ENCODE measurements at regions not wholly inside any gene's neighbourhood (a gene's known extent, or its start where the extent isn't known, plus 50 kb on each side); places are given as distances from the start of the nearest gene placed in this dataset.
"Not testable (repeated sequence)": the region's sequence is repeated elsewhere in the genome, so short reads cannot be mapped to it uniquely, and the experiment has no call there.

- not testable (repeated sequence) for DNase-seq
These were observed 501.3 kb downstream of the COL12A1 start for GRCh38 chr6:74704540-74704939.

DNA sequence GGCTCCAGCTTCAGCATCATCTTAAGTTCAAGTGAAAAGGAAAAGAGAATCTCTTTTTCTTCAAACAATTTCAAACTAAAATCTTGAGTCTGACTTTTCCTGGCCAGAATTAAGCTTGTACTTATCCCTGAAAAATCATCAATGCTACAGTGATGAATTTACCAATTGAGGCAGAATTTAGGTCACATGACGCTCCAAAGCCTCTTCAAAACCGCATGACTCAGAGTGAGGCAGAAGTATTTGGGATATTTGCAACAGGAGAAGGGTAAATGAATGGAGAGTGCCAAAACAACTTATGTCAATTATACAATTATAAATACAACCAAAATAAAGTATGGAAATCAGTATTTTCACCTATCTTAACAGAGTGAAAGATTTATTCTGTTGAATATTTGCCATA, 515.5 kb downstream of the COL12A1 start:
- DNase-seq: no peak

GRCh38 chr6:74689601-74690000, 516.3 kb downstream of the COL12A1 start:
- no peak for DNase-seq

GRCh38 chr6:74677463-74677862, 528.4 kb downstream of the COL12A1 start:
- no peak for DNase-seq

DNA sequence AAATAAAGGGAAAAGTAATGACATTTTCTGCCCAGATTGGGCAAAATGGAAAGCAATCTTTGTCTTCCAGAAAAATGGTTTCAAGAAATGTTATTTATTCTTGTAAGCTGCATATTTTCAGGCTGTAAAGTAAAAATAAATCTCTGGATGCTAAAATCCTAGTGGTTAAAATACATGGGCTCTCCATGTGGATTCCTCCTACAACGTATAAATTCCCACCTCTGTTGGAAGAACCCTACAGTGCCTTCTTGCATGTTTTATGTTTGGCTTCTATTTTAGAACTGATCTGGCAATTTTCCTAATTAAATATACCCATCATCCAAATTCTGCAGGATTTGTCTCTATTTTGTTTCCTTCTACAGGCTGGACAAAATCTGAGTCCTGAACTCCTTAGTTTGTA, 528.9 kb downstream of the COL12A1 start:
- no peak for DNase-seq

DNA sequence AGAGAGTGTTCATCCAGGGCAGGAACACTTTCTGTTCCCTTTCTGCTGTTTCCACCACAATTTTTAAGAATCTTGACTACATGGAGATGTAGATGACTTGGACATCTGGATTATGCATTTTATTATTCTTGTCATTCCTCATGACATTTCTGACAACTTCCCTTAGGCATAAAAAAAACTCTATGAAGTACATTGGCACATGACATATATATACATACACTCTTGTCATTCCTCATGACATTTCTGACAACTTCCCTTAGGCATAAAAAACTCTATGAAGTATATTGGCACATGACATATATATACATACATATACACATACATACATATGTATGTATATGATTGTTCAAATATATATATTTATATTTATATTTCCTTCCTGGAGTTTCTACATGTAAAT, 531.5 kb downstream of the COL12A1 start:
- no peak for DNase-seq

GRCh38 chr6:74671558-74672025, 534.3 kb downstream of the COL12A1 start:
- DNase-seq: no peak

DNA sequence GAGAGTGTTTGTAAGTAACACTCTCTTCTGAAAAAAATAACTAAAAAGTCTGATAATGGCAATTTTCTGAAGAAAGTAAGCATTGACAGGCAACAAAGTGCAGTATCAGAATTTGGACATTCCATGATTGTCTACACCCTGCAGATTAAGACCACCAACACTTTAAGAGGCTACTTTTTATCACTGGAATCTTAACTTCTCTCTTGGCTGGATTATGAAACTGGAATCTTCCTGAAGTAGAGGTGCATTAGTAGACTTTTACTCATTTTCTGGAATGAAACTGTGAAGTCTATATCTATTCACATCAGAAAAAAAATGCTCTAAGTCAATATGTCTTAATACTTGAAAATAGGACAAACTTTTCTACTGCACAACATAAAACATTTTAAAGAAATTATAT, 547.5 kb downstream of the COL12A1 start:
- no peak for DNase-seq

- DNase-seq: no peak
These were observed 547.9 kb downstream of the COL12A1 start for GRCh38 chr6:74657931-74658330.

DNA sequence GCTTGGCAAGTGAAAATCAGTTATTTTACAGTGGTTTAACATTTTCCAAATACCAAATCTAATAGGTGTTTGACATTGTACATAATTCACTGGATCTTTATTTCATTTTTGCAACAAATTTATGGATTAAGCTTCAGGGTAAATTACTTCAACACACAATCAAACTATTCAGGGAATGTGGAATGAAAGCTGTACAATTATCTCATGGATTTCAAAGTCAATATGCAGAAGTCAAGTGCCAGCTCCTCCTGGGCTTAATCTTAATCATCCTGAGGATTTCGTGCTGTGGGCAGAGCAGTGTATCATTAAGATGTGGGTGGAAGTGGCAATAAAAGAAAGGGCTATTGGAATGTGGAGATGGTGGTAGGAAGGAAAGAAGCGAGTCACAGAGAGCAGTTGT, 548.8 kb downstream of the COL12A1 start:
- no peak for DNase-seq

DNA sequence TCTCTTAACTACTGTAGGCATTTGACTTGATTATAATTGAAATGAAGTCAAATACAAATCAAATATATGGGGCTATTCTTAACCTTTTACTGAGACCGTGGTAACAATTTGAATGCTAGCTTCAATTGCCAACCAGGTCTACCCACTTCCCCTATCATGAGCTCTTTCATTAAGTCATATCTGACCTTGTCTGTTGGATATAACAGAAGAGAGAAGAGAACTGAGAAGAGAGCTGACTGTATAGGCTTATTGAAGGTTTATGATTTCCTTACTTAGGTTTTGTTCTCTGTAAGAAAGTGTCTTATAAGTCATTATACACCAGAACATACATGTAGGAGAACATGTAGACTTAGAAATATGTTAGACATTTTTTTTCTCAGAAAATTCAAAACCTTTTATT, 549.4 kb downstream of the COL12A1 start:
- no peak for DNase-seq

GRCh38 chr6:74654296-74654695, 551.6 kb downstream of the COL12A1 start:
- no peak for DNase-seq

- no peak for DNase-seq
These were observed 553.7 kb downstream of the COL12A1 start for GRCh38 chr6:74651948-74652842.

- DNase-seq: no peak
These were observed 555.2 kb downstream of the COL12A1 start for GRCh38 chr6:74650668-74651067.

DNA sequence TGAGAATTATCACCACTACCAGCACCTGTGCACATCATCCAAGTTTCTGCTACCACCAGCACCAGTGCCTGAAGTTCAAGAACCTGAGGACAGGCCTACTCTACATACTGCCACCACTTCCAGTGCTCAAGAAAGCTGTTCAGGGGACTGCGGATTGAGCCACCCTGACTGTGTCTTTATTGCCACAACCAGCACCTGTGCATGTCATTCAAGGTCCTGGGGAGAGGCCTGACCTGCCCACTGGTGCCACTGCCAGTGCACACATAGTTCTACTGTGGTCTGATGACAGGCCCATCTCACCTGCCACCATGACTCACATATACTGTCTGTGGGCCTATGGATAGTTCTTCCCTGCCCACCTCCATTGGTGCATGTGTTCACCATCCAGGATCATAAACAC, 559.4 kb downstream of the COL12A1 start:
- DNase-seq: no peak

- DNase-seq: no peak
These were observed 560.6 kb downstream of the COL12A1 start for GRCh38 chr6:74645108-74645849.

- DNase-seq: no peak
These were observed 563.8 kb downstream of the COL12A1 start for GRCh38 chr6:74642101-74642500.

DNA sequence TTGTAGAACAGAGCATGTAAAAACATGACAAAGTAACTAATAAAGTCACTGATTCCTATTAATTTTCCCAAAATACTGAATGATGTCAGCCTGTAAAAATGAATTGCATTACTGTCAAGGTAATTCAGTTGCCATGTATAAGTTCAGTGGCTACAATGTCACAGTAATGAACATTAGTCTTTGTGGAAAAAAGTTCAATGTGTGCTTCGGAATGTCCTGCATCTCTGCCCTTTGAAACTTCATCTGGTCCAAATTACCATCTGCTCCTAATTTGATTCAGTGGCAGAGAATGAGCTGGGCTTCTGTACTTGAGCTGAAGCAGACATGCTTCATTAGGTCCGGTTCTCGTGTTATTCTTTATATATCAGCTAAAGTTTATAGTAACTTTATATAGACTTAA, 567.4 kb downstream of the COL12A1 start:
- no peak for DNase-seq

GRCh38 chr6:74632196-74632875, 573.5 kb downstream of the COL12A1 start:
- DNase-seq: no peak

- no peak for DNase-seq
These were observed 574.3 kb downstream of the COL12A1 start for GRCh38 chr6:74631564-74631963.

- no peak for DNase-seq
These were observed 579.6 kb downstream of the COL12A1 start for GRCh38 chr6:74626288-74626687.

DNA sequence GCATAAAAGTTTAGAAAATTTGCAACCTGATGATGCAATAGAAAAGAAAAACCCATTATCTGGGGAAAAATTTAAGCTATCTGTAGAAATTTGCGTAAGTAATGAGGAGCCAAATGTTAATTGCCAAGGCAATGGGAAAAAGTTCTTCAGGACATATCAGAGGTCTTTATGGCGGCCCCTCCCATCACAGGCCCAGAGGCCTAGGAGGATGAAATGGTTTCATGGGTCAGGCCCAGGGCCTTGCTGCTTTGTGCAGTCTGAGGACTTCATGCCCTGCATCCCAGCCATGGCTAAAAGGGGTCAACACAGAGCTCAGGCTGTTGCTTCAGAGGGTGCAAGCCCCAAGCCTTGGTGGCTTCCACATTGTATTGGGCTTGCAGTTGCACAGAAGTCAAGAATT, 582.8 kb downstream of the COL12A1 start:
- DNase-seq: no peak

- DNase-seq: no peak
These were observed 594.6 kb downstream of the COL12A1 start for GRCh38 chr6:74611220-74611619.

DNA sequence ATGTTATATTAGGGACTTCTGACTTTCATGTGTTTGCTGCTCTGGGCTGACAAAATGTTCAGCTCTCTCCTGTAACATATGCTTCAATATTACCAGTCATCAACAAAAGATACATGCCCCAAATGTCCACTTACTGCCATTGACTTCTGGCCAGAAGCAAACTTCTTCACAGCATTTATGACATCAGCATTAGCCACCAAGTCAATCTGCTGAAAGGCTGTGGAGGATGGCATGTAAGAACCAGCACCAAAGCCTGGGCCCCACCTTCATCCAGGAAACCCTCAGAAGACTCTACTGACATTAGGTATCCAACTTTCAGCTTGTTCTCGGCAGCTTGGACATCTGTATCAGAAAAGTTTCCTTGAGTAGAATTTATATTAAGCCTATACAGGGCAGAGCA, 595.5 kb downstream of the COL12A1 start:
- DNase-seq: no peak

All from AML-193 (cell line).